ENCODE measurements at regions not wholly inside any gene's neighbourhood (a gene's known extent, or its start where the extent isn't known, plus 50 kb on each side); places are given as distances from the start of the nearest gene placed in this dataset.

- intact Hi-C loops (cut with micrococcal nuclease; ENCODE audit: unreplicated experiment) = no loop called here
- no peak for DNase-seq
- H3K27ac Mint-ChIP-seq (ENCODE audit: unreplicated experiment) = no peak overlapping the region
- no peaks in the 10 kb centered on the region for H3K36me3 Mint-ChIP-seq (ENCODE audit: insufficient read depth, unreplicated experiment)
- TF ChIP-seq CTCF (IDR thresholded peaks at IDR 0.05; ENCODE audit: unreplicated experiment) = no peak
- no peak overlapping the region for H3K4me3 Mint-ChIP-seq (ENCODE audit: low read depth, unreplicated experiment)
- no TSS peak for BruUV-seq (replicated peaks)
- peaks cover 2% of the 10 kb centered on the region for H3K4me1 Mint-ChIP-seq (ENCODE audit: low read depth, unreplicated experiment)
- CTCF ChIA-PET = no interaction called here
- H3K9me3 Mint-ChIP-seq (ENCODE audit: low read depth, unreplicated experiment) = no peaks in the 10 kb centered on the region
- peaks cover 52% of the 10 kb centered on the region for H3K27me3 Mint-ChIP-seq (ENCODE audit: unreplicated experiment)
Observed at GRCh38 chr7:156167417-156167807, 355.1 kb upstream of the SHH start.

GRCh38 chr7:156166692-156167416, 354.6 kb upstream of the SHH start:
- no peak overlapping the region for H3K4me3 Mint-ChIP-seq (ENCODE audit: low read depth, unreplicated experiment)
- BruUV-seq (replicated peaks) = no TSS peak
- no peak for DNase-seq
- intact Hi-C loops (cut with micrococcal nuclease; ENCODE audit: unreplicated experiment) = no loop called here
- H3K36me3 Mint-ChIP-seq (ENCODE audit: insufficient read depth, unreplicated experiment) = no peaks in the 10 kb centered on the region
- no peak overlapping the region for H3K27ac Mint-ChIP-seq (ENCODE audit: unreplicated experiment)
- CTCF ChIA-PET = no interaction called here
- peaks cover 56% of the 10 kb centered on the region for H3K27me3 Mint-ChIP-seq (ENCODE audit: unreplicated experiment)
- TF ChIP-seq CTCF (IDR thresholded peaks at IDR 0.05; ENCODE audit: unreplicated experiment) = no peak
- H3K9me3 Mint-ChIP-seq (ENCODE audit: low read depth, unreplicated experiment) = no peaks in the 10 kb centered on the region
- no peaks in the 10 kb centered on the region for H3K4me1 Mint-ChIP-seq (ENCODE audit: low read depth, unreplicated experiment)

- H3K36me3 Mint-ChIP-seq (ENCODE audit: insufficient read depth, unreplicated experiment) = no peaks in the 10 kb centered on the region
- TF ChIP-seq CTCF (IDR thresholded peaks at IDR 0.05; ENCODE audit: unreplicated experiment) = no peak
- no TSS peak for BruUV-seq (replicated peaks)
- H3K4me1 Mint-ChIP-seq (ENCODE audit: low read depth, unreplicated experiment) = no peaks in the 10 kb centered on the region
- CTCF ChIA-PET = no interaction called here
- H3K27me3 Mint-ChIP-seq (ENCODE audit: unreplicated experiment) = peaks cover 56% of the 10 kb centered on the region
- no peak overlapping the region for H3K4me3 Mint-ChIP-seq (ENCODE audit: low read depth, unreplicated experiment)
- DNase-seq = no peak
- intact Hi-C loops (cut with micrococcal nuclease; ENCODE audit: unreplicated experiment) = loop anchor here (5.0 kb wide), 1 partner anchor 309 kb away; no protein-coding TSS in a partner anchor
- H3K27ac Mint-ChIP-seq (ENCODE audit: unreplicated experiment) = no peak overlapping the region
- H3K9me3 Mint-ChIP-seq (ENCODE audit: low read depth, unreplicated experiment) = no peaks in the 10 kb centered on the region
Observed at GRCh38 chr7:156163747-156164146, 351.5 kb upstream of the SHH start.

- Mint-ChIP-seq H3K36me3 (ENCODE audit: insufficient read depth, unreplicated experiment) (no peaks in the 10 kb centered on the region), H3K27me3 (ENCODE audit: unreplicated experiment) (peaks cover 54% of the 10 kb centered on the region), H3K27ac (ENCODE audit: unreplicated experiment) (no peak overlapping the region), H3K4me3 (ENCODE audit: low read depth, unreplicated experiment) (no peak overlapping the region), H3K4me1 (ENCODE audit: low read depth, unreplicated experiment) (no peaks in the 10 kb centered on the region), H3K9me3 (ENCODE audit: low read depth, unreplicated experiment) (no peaks in the 10 kb centered on the region)
- CTCF ChIA-PET = no interaction called here
- no peak for DNase-seq
- intact Hi-C loops (cut with micrococcal nuclease; ENCODE audit: unreplicated experiment) = loop anchor here (5.0 kb wide), 1 partner anchor 310 kb away; no protein-coding TSS in a partner anchor
- no peak for TF ChIP-seq CTCF (IDR thresholded peaks at IDR 0.05; ENCODE audit: unreplicated experiment)
- no TSS peak for BruUV-seq (replicated peaks)
Observed at GRCh38 chr7:156162451-156162850, 350.2 kb upstream of the SHH start.
